ENCODE measurements at regions not wholly inside any gene's neighbourhood (a gene's known extent, or its start where the extent isn't known, plus 50 kb on each side); places are given as distances from the start of the nearest gene placed in this dataset.
"Not testable (repeated sequence)": the region's sequence is repeated elsewhere in the genome, so short reads cannot be mapped to it uniquely, and the experiment has no call there.

- no peaks in the 10 kb centered on the region for H4K20me1 ChIP-seq (ENCODE audit: insufficient read depth)
- H3K79me2 ChIP-seq (ENCODE audit: insufficient read depth, low read depth) = no peaks in the 10 kb centered on the region
- H3K36me3 ChIP-seq (ENCODE audit: insufficient read depth) = no peaks in the 10 kb centered on the region
- no peak overlapping the region for H3K4me3 ChIP-seq (IDR thresholded peaks at IDR 0.05; ENCODE audit: insufficient read depth, low read depth, low read length)
- no peak overlapping the region for H3K4me2 ChIP-seq
- TF ChIP-seq CTCF (conservative IDR thresholded peaks at IDR 0.05; ENCODE audit: low read depth, low read length) = no peak
- H3K4me1 ChIP-seq (ENCODE audit: low read depth, poor library complexity, severe bottlenecking) = peaks cover 3% of the 10 kb centered on the region
- H3K27ac ChIP-seq = 0 out of 2 replicates have a peak overlapping the region, but pooled peaks have one; percentile 8
- H2AFZ ChIP-seq (ENCODE audit: low read depth) = no peak overlapping the region
- H3K27me3 ChIP-seq (ENCODE audit: insufficient read depth, low read depth) = no peaks in the 10 kb centered on the region
- no peak overlapping the region for H3K9ac ChIP-seq
Observed at GRCh38 chr9:22175972-22176545, 167.0 kb upstream of the CDKN2B start.

GRCh38 chr9:22181021-22181420 lies 171.9 kb upstream of the CDKN2B start:
- H3K9ac ChIP-seq; H2AFZ ChIP-seq (ENCODE audit: low read depth); H3K27me3 ChIP-seq (ENCODE audit: insufficient read depth, low read depth); H3K4me3 ChIP-seq (IDR thresholded peaks at IDR 0.05; ENCODE audit: insufficient read depth, low read depth, low read length); H3K4me2 ChIP-seq; H3K36me3 ChIP-seq (ENCODE audit: insufficient read depth); H3K27ac ChIP-seq; H3K79me2 ChIP-seq (ENCODE audit: insufficient read depth, low read depth); H4K20me1 ChIP-seq (ENCODE audit: insufficient read depth); H3K4me1 ChIP-seq (ENCODE audit: low read depth, poor library complexity, severe bottlenecking): not testable (repeated sequence)

- Histone ChIP-seq H3K4me2 (no peak overlapping the region), H3K9ac (no peak overlapping the region), H3K27me3 (ENCODE audit: insufficient read depth, low read depth) (no peaks in the 10 kb centered on the region), H3K79me2 (ENCODE audit: insufficient read depth, low read depth) (no peaks in the 10 kb centered on the region), H3K36me3 (ENCODE audit: insufficient read depth) (no peaks in the 10 kb centered on the region), H3K27ac (no peak overlapping the region), H3K4me3 (IDR thresholded peaks at IDR 0.05; ENCODE audit: insufficient read depth, low read depth, low read length) (no peak overlapping the region), H3K4me1 (ENCODE audit: low read depth, poor library complexity, severe bottlenecking) (peaks cover 6% of the 10 kb centered on the region), H4K20me1 (ENCODE audit: insufficient read depth) (no peaks in the 10 kb centered on the region), H2AFZ (ENCODE audit: low read depth) (no peak overlapping the region)
- TF ChIP-seq CTCF (conservative IDR thresholded peaks at IDR 0.05; ENCODE audit: low read depth, low read length) = no peak
Observed at GRCh38 chr9:22189471-22189870, 180.4 kb upstream of the CDKN2B start.

- not testable (repeated sequence) for H3K36me3 ChIP-seq (ENCODE audit: insufficient read depth); H3K4me2 ChIP-seq; H3K79me2 ChIP-seq (ENCODE audit: insufficient read depth, low read depth); H3K27me3 ChIP-seq (ENCODE audit: insufficient read depth, low read depth); H3K9ac ChIP-seq; H2AFZ ChIP-seq (ENCODE audit: low read depth); H3K4me3 ChIP-seq (IDR thresholded peaks at IDR 0.05; ENCODE audit: insufficient read depth, low read depth, low read length); H3K4me1 ChIP-seq (ENCODE audit: low read depth, poor library complexity, severe bottlenecking); H3K27ac ChIP-seq; H4K20me1 ChIP-seq (ENCODE audit: insufficient read depth)
Observed at GRCh38 chr9:22197000-22197399, 187.9 kb upstream of the CDKN2B start.

- no peak for TF ChIP-seq CTCF (conservative IDR thresholded peaks at IDR 0.05; ENCODE audit: low read depth, low read length)
- no peaks in the 10 kb centered on the region for H3K36me3 ChIP-seq (ENCODE audit: insufficient read depth)
- H3K27me3 ChIP-seq (ENCODE audit: insufficient read depth, low read depth) = no peaks in the 10 kb centered on the region
- no peak overlapping the region for H3K9ac ChIP-seq
- no peak overlapping the region for H3K4me2 ChIP-seq
- no peaks in the 10 kb centered on the region for H4K20me1 ChIP-seq (ENCODE audit: insufficient read depth)
- H3K4me3 ChIP-seq (IDR thresholded peaks at IDR 0.05; ENCODE audit: insufficient read depth, low read depth, low read length) = no peak overlapping the region
- H3K79me2 ChIP-seq (ENCODE audit: insufficient read depth, low read depth) = no peaks in the 10 kb centered on the region
- no peak overlapping the region for H2AFZ ChIP-seq (ENCODE audit: low read depth)
- peaks cover 10% of the 10 kb centered on the region for H3K4me1 ChIP-seq (ENCODE audit: low read depth, poor library complexity, severe bottlenecking)
- H3K27ac ChIP-seq = no peak overlapping the region
Observed at GRCh38 chr9:22198681-22199080, 189.6 kb upstream of the CDKN2B start.
